Transverse colon (tissue), 4 donors: ENCODE measurements at regions not wholly inside any gene's neighbourhood (a gene's known extent, or its start where the extent isn't known, plus 50 kb on each side); places are given as distances from the start of the nearest gene placed in this dataset.

Experiments used
- DNase-seq: peaks from one replicate; pipeline ENCODE4 v3.0.0-alpha.2; 2019
- H3K27ac ChIP-seq, 4 donors: fragments of 200-600 bp; sonication (generic); 2 replicates each; pipeline ENCODE4 v1.5.1; 2016 to 2018; ENCODE audit warnings: inconsistent platforms in 4 of 4
- H3K27me3 ChIP-seq: fragments of 200-600 bp; sonication (generic); 2 replicates; pipeline ENCODE4 v1.5.1; 2017; ENCODE audit warnings: inconsistent platforms
- H3K36me3 ChIP-seq, 4 donors: fragments of 200-600 bp; sonication (generic); 2 replicates each; pipeline ENCODE4 v1.5.1; 2017 to 2019; ENCODE audit warnings: inconsistent platforms in 4 of 4
- H3K4me1 ChIP-seq, 4 donors: fragments of 200-600 bp; sonication (generic); 2 replicates each; pipeline ENCODE4 v1.5.1; 2017 to 2020; ENCODE audit warnings: inconsistent platforms in 4 of 4
- H3K4me3 ChIP-seq, 4 donors: fragments of 200-600 bp; sonication (generic); 1 replicate in 1 of 4; 2 replicates in 3 of 4; pipeline versions ENCODE4 v1.5.1 to v1.6.1; 2017 to 2019; ENCODE audit warnings: inconsistent platforms in 4 of 4
- H3K9me3 ChIP-seq, 2 donors: fragments of 200-600 bp; sonication (generic); 2 replicates each; pipeline ENCODE4 v1.5.1; 2017 to 2019; ENCODE audit warnings: inconsistent platforms in 2 of 2
- CTCF ChIP-seq, 5 experiments: fragments of 200-600 bp in 3 of 5; fragments of 450-650 bp in 2 of 5; sonication (generic) in 3 of 5; IDR thresholded peaks; 1 replicate in 2 of 5; 2 replicates in 3 of 5; pipeline ENCODE4 v1.5.1; 2016 to 2017; ENCODE audit warnings: antibody characterized with exemption in 5 of 5, inconsistent platforms in 3 of 5, mild to moderate bottlenecking in 2 of 5, moderate library complexity in 1 of 5
- EP300 ChIP-seq: sonication (generic); formaldehyde crosslinking; IDR thresholded peaks from one replicate; pipeline ENCODE4 v1.6.1; 2017; ENCODE audit warnings: antibody characterized with exemption, low read depth
- POLR2A ChIP-seq: fragments of 450-650 bp; IDR thresholded peaks from one replicate; pipeline ENCODE4 v1.6.1; 2016; ENCODE audit warnings: antibody characterized with exemption, mild to moderate bottlenecking, moderate library complexity
- POLR2AphosphoS5 ChIP-seq, 3 donors: sonication (generic); formaldehyde crosslinking; IDR thresholded peaks; one replicate each; pipeline ENCODE4 v1.6.1; 2016; ENCODE audit warnings: antibody characterized with exemption in 3 of 3
- WGBS, 2 donors: methylation state at CpG; one replicate each; pipeline ENCODE4 v1.1.5; 2018; ENCODE audit warnings: low coverage in 1 of 2; 5-methylcytosine and 5-hydroxymethylcytosine counted together
- in situ Hi-C, 4 donors: fragments of 200-750 bp; cut with MboI; loops; one replicate each; pipeline versions ENCODE4 v1.15.0 to v1.15.1; 2017; ENCODE audit warnings: low sequenced_read_pairs in 3 of 4, low pct_ligation_motif_present in 1 of 4, low pct_unique_long_range_greater_than_20kb in 1 of 4
- intact Hi-C: fragments of 100-400 bp; cut with DNase I; formaldehyde crosslinking; loops from one replicate; pipeline ENCODE4 v1.15.1; 2023; ENCODE audit warnings: low total_unique reads

DNA sequence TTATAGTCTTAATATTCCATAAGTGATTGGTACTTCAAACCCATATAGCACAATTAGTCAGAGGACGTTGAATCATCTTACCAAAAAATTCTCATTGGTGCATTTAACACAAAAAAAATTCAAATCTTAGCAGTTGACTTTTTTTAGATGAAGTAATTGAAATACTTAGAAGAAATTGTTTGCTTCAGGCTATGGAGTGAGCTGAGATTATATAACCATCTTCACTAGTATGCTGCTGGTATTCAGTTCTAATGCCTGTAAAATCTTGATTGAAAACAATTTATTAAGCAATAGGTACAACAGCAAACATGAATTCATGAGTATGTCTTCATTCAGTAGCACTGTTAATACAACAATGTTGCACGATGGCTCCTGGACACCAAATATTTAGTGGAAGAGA, 250.0 kb downstream of the GPM6A start:
- Histone ChIP-seq H3K36me3 (no peaks in the 10 kb centered on the region), H3K9me3 (no peaks in the 10 kb centered on the region), H3K27ac (no peak overlapping the region), H3K4me1 (no peaks in the 10 kb centered on the region), H3K27me3 (no peaks in the 10 kb centered on the region), H3K4me3 (no peak overlapping the region)
- WGBS, 2 donors = 38 to 42% methylated on average over 2 of the region's 2 CpGs
- in situ Hi-C loops (no loop called here), intact Hi-C loops (no loop called here)
- no peak for DNase-seq
- TF ChIP-seq POLR2AphosphoS5 (IDR thresholded peaks at IDR 0.05) = no peak
- no peak for TF ChIP-seq EP300
- TF ChIP-seq POLR2A = no peak
- TF ChIP-seq CTCF (IDR thresholded peaks at IDR 0.05) = no peak

DNA sequence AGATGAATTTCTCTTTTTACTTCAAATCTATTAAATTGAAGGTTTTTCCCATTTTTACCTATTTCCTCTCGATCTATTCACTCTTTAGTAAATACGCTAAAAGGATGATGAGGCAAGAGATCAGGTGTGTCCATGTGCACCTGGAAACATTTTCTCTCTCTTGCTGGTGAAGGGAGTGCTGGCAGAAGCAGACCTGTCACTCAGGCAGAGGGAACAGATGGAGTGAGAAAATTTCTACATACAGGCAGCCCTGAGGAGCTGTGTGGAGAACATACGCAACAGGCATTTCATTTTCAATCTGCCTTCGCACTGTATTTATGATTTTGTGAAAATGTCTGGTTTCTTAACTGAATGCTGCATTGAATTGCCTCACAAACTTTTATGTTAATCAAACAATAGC, 249.5 kb downstream of the GPM6A start:
- Histone ChIP-seq H3K4me3 (no peak overlapping the region), H3K36me3 (no peaks in the 10 kb centered on the region), H3K4me1 (no peaks in the 10 kb centered on the region), H3K9me3 (no peaks in the 10 kb centered on the region), H3K27me3 (no peaks in the 10 kb centered on the region), H3K27ac (no peak overlapping the region)
- TF ChIP-seq CTCF (IDR thresholded peaks at IDR 0.05) = no peak
- no peak for TF ChIP-seq EP300
- TF ChIP-seq POLR2AphosphoS5 (IDR thresholded peaks at IDR 0.05) = no peak
- no peak for TF ChIP-seq POLR2A
- WGBS, 2 donors = 88 to 91% methylated on average over 4 of the region's 4 CpGs
- intact Hi-C loops (no loop called here), in situ Hi-C loops (no loop called here)
- no peak for DNase-seq
